HEK293 (cell line): ENCODE measurements at regions not wholly inside any gene's neighbourhood (a gene's known extent, or its start where the extent isn't known, plus 50 kb on each side); places are given as distances from the start of the nearest gene placed in this dataset.

Experiments
- CTCF ChIA-PET: fragments of 350-600 bp; formaldehyde crosslinking; extraction: SDS; loops from one replicate; lab custom pipeline; 2021; ENCODE audit warnings: antibody characterized with exemption; lab: Yijun Ruan, JAX
- POLR2A ChIA-PET: fragments of 300-600 bp; formaldehyde crosslinking; extraction: SDS; loops from one replicate; lab custom pipeline; 2020; ENCODE audit warnings: antibody characterized with exemption, inconsistent platforms; lab: Yijun Ruan, JAX
- H3K27ac ChIP-seq: fragments of 200-500 bp; sonication (Bioruptor generic); 2 replicates; pipeline ENCODE4 v1.5.1; 2014; ENCODE audit warnings: low read depth, low read length, control low read depth, inconsistent platforms; ENCODE audit errors: extremely low read depth
- H3K36me3 ChIP-seq, 2 experiments: fragments of 200-500 bp in 1 of 2; sonication (Bioruptor generic) in 1 of 2; 1 replicate in 1 of 2; 2 replicates in 1 of 2; pipeline ENCODE4 v1.5.1; 2014 to 2017; ENCODE audit warnings: inconsistent platforms in 2 of 2, low read length in 2 of 2; ENCODE audit not compliant: control insufficient read depth in 2 of 2, insufficient read depth in 1 of 2
- H3K4me1 ChIP-seq: fragments of 200-500 bp; sonication (Bioruptor generic); 2 replicates; pipeline ENCODE4 v1.5.1; 2014; ENCODE audit warnings: mild to moderate bottlenecking, low read length, inconsistent platforms; ENCODE audit not compliant: control insufficient read depth, insufficient read depth
- H3K4me3 ChIP-seq: 2 replicates; pipeline ENCODE4 v1.5.1; 2011; ENCODE audit warnings: low read depth, mild to moderate bottlenecking, control low read depth, low read length, moderate library complexity
- H3K9me3 ChIP-seq: fragments of 200-500 bp; sonication (Bioruptor generic); 2 replicates; pipeline ENCODE4 v1.5.1; 2014; ENCODE audit warnings: low read depth, low read length, inconsistent platforms; ENCODE audit not compliant: control insufficient read depth, insufficient read depth
- HOXD13 ChIP-seq: sonication (generic); formaldehyde crosslinking; IDR thresholded peaks from 2 replicates; pipeline ENCODE4 v1.8.0; 2022; ENCODE audit warnings: missing genetic modification reagents, borderline replicate concordance
- KLF7 ChIP-seq: fragments of 450-650 bp; formaldehyde crosslinking; IDR thresholded peaks from 2 replicates; pipeline ENCODE4 v1.5.1; 2016; ENCODE audit warnings: missing biosample characterization, missing genetic modification characterization, borderline replicate concordance
- SALL2 ChIP-seq: fragments of 450-650 bp; formaldehyde crosslinking; IDR thresholded peaks from 2 replicates; pipeline ENCODE4 v1.5.0; 2017; ENCODE audit warnings: missing biosample characterization, mild to moderate bottlenecking, missing genetic modification characterization, borderline replicate concordance
- SCRT1 ChIP-seq: fragments of 450-650 bp; formaldehyde crosslinking; IDR thresholded peaks from 2 replicates; pipeline ENCODE4 v1.5.1; 2016; ENCODE audit warnings: missing biosample characterization, missing genetic modification characterization, borderline replicate concordance
- SCRT2 ChIP-seq: fragments of 450-650 bp; formaldehyde crosslinking; IDR thresholded peaks from 2 replicates; pipeline ENCODE4 v1.5.1; 2016; ENCODE audit warnings: missing biosample characterization, missing genetic modification characterization
- TCF7L2 ChIP-seq: IDR thresholded peaks from 2 replicates; pipeline ENCODE4 v1.6.1; 2011; ENCODE audit warnings: low read depth, mild to moderate bottlenecking, inconsistent platforms, low read length, moderate library complexity, borderline replicate concordance
- ZFP3 ChIP-seq: fragments of 450-650 bp; formaldehyde crosslinking; IDR thresholded peaks from 2 replicates; pipeline ENCODE4 v1.5.1; 2016; ENCODE audit warnings: low read depth, missing biosample characterization, missing genetic modification characterization
- ZNF140 ChIP-seq: fragments of 450-650 bp; formaldehyde crosslinking; IDR thresholded peaks from 2 replicates; pipeline ENCODE4 v1.5.1; 2016; ENCODE audit warnings: missing biosample characterization, missing genetic modification characterization
- ZNF37A ChIP-seq: fragments of 450-650 bp; IDR thresholded peaks from 2 replicates; pipeline ENCODE4 v1.5.1; 2018; ENCODE audit warnings: missing biosample characterization, missing genetic modification characterization
- ZNF473 ChIP-seq: fragments of 450-650 bp; formaldehyde crosslinking; IDR thresholded peaks from 2 replicates; pipeline ENCODE4 v1.5.1; 2017; ENCODE audit warnings: missing biosample characterization, missing genetic modification characterization
- ZNF48 ChIP-seq: fragments of 450-650 bp; formaldehyde crosslinking; IDR thresholded peaks from 2 replicates; pipeline ENCODE4 v1.5.1; 2016; ENCODE audit warnings: missing biosample characterization, missing genetic modification characterization
- ZNF514 ChIP-seq: fragments of 450-650 bp; formaldehyde crosslinking; IDR thresholded peaks from 2 replicates; pipeline ENCODE4 v1.5.1; 2016; ENCODE audit warnings: missing biosample characterization, missing genetic modification characterization
- ZNF530 ChIP-seq: fragments of 450-650 bp; formaldehyde crosslinking; IDR thresholded peaks from 2 replicates; pipeline ENCODE4 v1.5.1; 2016; ENCODE audit warnings: low read depth, missing biosample characterization, missing genetic modification characterization
- ZNF558 ChIP-seq: fragments of 450-650 bp; formaldehyde crosslinking; IDR thresholded peaks from 2 replicates; pipeline ENCODE4 v1.5.1; 2016; ENCODE audit warnings: missing biosample characterization, missing genetic modification characterization
- ZNF664 ChIP-seq: fragments of 450-650 bp; formaldehyde crosslinking; IDR thresholded peaks from 2 replicates; pipeline ENCODE4 v1.5.1; 2016; ENCODE audit warnings: missing biosample characterization, missing genetic modification characterization
- ZNF670 ChIP-seq: fragments of 450-650 bp; formaldehyde crosslinking; IDR thresholded peaks from 2 replicates; pipeline ENCODE4 v1.5.1; 2016; ENCODE audit warnings: missing biosample characterization, missing genetic modification characterization, low read depth
- ZNF76 ChIP-seq: fragments of 450-650 bp; formaldehyde crosslinking; IDR thresholded peaks from 2 replicates; pipeline ENCODE4; 2016; ENCODE audit warnings: low read depth, missing biosample characterization, missing genetic modification characterization, borderline replicate concordance
- ZNF777 ChIP-seq: fragments of 450-650 bp; formaldehyde crosslinking; IDR thresholded peaks from 2 replicates; pipeline ENCODE4 v1.5.1; 2017; ENCODE audit warnings: missing biosample characterization, missing genetic modification characterization, borderline replicate concordance
- ZSCAN16 ChIP-seq: fragments of 450-650 bp; formaldehyde crosslinking; IDR thresholded peaks from 2 replicates; pipeline ENCODE4 v1.5.1; 2016; ENCODE audit warnings: missing biosample characterization, missing genetic modification characterization
- ZSCAN30 ChIP-seq: fragments of 450-650 bp; IDR thresholded peaks from 2 replicates; pipeline ENCODE4 v1.5.1; 2018; ENCODE audit warnings: missing biosample characterization, mild to moderate bottlenecking, missing genetic modification characterization, moderate library complexity
- TF ChIP-seq, protein P1 (sequence below): fragments of 450-650 bp; formaldehyde crosslinking; IDR thresholded peaks from 2 replicates; pipeline ENCODE4 v1.5.1; 2016; ENCODE audit warnings: missing biosample characterization, missing genetic modification characterization, low read depth
- TF ChIP-seq, protein P2 (sequence below): fragments of 450-650 bp; formaldehyde crosslinking; IDR thresholded peaks from 2 replicates; pipeline ENCODE4 v1.5.1; 2016; ENCODE audit warnings: missing biosample characterization, missing genetic modification characterization
- TF ChIP-seq, protein P3 (sequence below): IDR thresholded peaks from 2 replicates; pipeline ENCODE4 v1.6.1; 2011; ENCODE audit warnings: mild to moderate bottlenecking, low read depth, low read length, borderline replicate concordance
- TF ChIP-seq, protein P4 (sequence below): fragments of 450-650 bp; formaldehyde crosslinking; IDR thresholded peaks from 2 replicates; pipeline ENCODE4 v1.5.1; 2016; ENCODE audit warnings: missing biosample characterization, missing genetic modification characterization, low read depth

DNA sequence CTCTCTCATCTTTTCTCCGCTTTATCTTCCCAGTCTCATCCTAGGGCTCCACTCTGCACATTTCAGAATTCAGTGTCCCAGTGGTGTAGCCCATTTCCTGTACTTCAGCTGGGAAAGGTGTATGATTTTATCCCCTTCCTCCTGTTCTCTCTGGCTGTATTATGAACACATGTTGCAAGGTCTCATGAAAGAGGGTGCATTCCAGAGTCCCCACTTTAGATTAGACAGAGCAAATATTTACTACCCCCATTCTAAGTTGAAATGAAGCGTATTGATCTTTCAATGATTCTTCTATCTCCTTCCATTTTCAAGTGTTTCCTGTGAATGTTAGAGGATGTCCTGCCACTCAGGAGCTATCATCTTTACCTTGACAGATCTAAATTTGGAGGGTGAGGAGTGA is 123.2 kb downstream of the WIF1 start:
- Histone ChIP-seq H3K4me3 (no peak overlapping the region), H3K27ac (no peak overlapping the region), H3K36me3 (no peaks in the 10 kb centered on the region), H3K9me3 (no peaks in the 10 kb centered on the region), H3K4me1 (no peaks in the 10 kb centered on the region)
- ChIA-PET CTCF (no interaction called here), POLR2A (no interaction called here)
- TF ChIP-seq ZNF37A (no peak), KLF7 (tag by site-specific recombination) (no peak), ZNF76 (tag by site-specific recombination) (no peak), ZNF140 (no peak), ZNF777 (tag by site-specific recombination) (no peak), HOXD13 (CRISPR knock-in tag) (no peak), ZSCAN16 (tag by site-specific recombination) (no peak), SALL2 (no peak)
- TF ChIP-seq, protein P1, sequence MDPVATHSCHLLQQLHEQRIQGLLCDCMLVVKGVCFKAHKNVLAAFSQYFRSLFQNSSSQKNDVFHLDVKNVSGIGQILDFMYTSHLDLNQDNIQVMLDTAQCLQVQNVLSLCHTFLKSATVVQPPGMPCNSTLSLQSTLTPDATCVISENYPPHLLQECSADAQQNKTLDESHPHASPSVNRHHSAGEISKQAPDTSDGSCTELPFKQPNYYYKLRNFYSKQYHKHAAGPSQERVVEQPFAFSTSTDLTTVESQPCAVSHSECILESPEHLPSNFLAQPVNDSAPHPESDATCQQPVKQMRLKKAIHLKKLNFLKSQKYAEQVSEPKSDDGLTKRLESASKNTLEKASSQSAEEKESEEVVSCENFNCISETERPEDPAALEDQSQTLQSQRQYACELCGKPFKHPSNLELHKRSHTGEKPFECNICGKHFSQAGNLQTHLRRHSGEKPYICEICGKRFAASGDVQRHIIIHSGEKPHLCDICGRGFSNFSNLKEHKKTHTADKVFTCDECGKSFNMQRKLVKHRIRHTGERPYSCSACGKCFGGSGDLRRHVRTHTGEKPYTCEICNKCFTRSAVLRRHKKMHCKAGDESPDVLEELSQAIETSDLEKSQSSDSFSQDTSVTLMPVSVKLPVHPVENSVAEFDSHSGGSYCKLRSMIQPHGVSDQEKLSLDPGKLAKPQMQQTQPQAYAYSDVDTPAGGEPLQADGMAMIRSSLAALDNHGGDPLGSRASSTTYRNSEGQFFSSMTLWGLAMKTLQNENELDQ (tag by site-specific recombination): no peak
- TF ChIP-seq, protein P2, sequence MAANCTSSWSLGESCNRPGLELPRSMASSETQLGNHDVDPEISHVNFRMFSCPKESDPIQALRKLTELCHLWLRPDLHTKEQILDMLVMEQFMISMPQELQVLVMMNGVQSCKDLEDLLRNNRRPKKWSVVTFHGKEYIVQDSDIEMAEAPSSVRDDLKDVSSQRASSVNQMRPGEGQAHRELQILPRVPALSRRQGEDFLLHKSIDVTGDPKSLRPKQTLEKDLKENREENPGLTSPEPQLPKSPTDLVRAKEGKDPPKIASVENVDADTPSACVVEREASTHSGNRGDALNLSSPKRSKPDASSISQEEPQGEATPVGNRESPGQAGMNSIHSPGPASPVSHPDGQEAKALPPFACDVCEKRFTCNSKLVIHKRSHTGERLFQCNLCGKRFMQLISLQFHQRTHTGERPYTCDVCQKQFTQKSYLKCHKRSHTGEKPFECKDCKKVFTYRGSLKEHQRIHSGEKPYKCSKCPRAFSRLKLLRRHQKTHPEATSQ (tag by site-specific recombination): no peak

DNA sequence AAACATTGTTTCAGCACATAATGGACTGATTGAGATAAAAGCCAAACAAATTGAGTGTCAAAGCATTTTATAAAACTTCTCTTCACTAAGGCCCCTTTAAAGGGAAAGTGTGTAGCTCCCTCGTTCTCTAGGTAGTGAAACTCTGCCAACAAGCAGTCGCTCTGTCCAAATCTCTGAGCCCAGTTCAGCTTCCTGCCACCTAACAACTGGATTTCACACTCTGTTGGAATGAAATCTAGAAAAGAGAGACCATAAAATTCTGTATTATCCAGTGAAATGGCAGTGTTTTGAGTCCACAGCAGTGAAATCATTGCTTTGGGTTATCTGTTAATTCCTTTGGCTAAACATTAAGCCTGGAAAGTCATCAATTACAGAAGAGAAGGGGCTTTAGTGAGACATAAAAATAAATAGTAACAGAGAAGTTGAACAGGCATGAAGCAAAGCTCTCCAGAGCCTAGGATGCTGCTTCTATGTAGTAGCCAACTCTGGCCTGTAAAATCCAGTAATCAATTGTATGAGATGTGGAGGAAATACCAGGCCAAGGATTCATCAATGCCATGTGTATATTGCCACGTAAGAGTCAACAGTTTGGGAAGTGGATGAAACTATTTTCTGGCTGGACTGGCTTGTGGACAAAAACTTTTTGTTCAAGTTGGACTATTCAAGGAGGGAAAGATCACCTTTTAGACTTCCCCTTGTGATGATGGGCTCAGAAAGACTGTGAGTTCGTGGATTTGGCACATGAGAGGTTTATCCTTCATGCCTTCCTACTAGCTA is 122.5 kb downstream of the WIF1 start:
- Histone ChIP-seq H3K4me1 (no peaks in the 10 kb centered on the region), H3K27ac (no peak overlapping the region), H3K4me3 (no peak overlapping the region), H3K36me3 (no peaks in the 10 kb centered on the region), H3K9me3 (no peaks in the 10 kb centered on the region)
- TF ChIP-seq SCRT2 (no peak), ZNF473 (no peak), TCF7L2 (no peak), ZNF530 (tag by site-specific recombination) (no peak), ZSCAN30 (tag by site-specific recombination) (no peak)
- TF ChIP-seq, protein P3, sequence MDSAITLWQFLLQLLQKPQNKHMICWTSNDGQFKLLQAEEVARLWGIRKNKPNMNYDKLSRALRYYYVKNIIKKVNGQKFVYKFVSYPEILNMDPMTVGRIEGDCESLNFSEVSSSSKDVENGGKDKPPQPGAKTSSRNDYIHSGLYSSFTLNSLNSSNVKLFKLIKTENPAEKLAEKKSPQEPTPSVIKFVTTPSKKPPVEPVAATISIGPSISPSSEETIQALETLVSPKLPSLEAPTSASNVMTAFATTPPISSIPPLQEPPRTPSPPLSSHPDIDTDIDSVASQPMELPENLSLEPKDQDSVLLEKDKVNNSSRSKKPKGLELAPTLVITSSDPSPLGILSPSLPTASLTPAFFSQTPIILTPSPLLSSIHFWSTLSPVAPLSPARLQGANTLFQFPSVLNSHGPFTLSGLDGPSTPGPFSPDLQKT: no peak
- ChIA-PET CTCF (interaction anchor here (0.8 kb wide), 1 partner anchor 110 kb away, joined by 5 read pairs; no protein-coding TSS in a partner anchor), POLR2A (no interaction called here)

DNA sequence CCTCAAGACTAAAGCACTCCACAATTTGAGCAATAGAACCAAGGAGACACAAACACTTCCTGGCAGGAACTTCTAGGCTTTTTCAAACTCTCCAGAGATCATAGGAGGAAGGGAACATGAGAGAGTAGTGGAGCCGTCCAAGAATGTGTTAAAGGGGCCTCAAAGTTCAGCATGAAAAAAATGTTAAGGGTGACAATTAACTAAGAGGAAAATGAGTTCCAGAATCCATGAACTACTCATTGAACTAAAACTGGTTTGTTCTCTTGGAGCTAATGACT is 122.0 kb downstream of the WIF1 start:
- TF ChIP-seq SCRT1 (tag by site-specific recombination) (no peak), ZNF514 (no peak), ZNF670 (tag by site-specific recombination) (no peak), ZNF664 (tag by site-specific recombination) (no peak), ZNF558 (tag by site-specific recombination) (no peak), ZFP3 (tag by site-specific recombination) (no peak), ZNF48 (tag by site-specific recombination) (no peak)
- TF ChIP-seq, protein P4, sequence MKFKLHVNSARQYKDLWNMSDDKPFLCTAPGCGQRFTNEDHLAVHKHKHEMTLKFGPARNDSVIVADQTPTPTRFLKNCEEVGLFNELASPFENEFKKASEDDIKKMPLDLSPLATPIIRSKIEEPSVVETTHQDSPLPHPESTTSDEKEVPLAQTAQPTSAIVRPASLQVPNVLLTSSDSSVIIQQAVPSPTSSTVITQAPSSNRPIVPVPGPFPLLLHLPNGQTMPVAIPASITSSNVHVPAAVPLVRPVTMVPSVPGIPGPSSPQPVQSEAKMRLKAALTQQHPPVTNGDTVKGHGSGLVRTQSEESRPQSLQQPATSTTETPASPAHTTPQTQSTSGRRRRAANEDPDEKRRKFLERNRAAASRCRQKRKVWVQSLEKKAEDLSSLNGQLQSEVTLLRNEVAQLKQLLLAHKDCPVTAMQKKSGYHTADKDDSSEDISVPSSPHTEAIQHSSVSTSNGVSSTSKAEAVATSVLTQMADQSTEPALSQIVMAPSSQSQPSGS: no peak
- TF ChIP-seq, all 188 proteins: peak for 0
- CTCF ChIA-PET: interaction anchor here (0.8 kb wide), 1 partner anchor 109 kb away, joined by 5 read pairs; no protein-coding TSS in a partner anchor

More for the DNA sequence above, 122.0 kb downstream of the WIF1 start:
- H3K36me3 ChIP-seq: no peaks in the 10 kb centered on the region
- POLR2A ChIA-PET: no interaction called here
- H3K27ac ChIP-seq: no peak overlapping the region
- no peaks in the 10 kb centered on the region for H3K9me3 ChIP-seq
- H3K4me3 ChIP-seq: no peak overlapping the region
- H3K4me1 ChIP-seq: no peaks in the 10 kb centered on the region
